ENCODE measurements at regions not wholly inside any gene's neighbourhood (a gene's known extent, or its start where the extent isn't known, plus 50 kb on each side); places are given as distances from the start of the nearest gene placed in this dataset.

DNA sequence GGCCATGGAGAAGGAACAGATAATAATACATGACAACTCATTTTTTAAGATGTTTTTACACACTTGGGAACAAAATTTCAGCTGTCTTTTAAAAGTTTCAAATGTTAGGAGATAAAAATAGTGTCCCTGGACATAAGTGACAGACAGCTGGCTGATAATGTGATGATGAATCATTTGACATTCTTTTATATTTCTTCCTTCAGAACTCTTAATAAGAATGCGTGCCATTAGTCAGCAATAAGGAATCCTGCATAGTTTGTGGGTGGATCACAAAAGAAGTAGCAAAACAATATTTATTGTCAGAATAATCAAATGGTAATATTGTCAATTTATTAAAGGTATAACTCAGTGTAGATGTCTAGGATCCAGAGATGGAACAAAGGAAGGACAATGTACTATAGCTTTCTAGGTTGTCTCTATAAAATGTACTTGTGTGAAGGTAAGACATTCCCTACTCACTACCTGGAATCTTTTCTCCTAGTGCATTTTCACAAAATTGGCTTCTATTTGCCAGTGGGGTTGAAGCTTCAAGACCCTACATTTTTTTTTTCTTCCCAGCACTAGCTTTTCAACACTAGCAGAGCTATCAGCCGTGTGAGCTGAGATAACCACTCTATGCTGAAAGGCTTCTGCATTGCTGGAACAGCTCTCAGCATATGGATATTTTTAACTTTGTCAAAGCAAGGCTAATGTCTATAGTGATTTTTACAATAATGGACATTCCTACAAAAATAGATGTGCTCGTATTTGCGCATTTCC is 175.6 kb upstream of the SLITRK6 start:
- Histone ChIP-seq H3K27me3 (ENCODE audit: insufficient read depth, low read length) (no peaks in the 10 kb centered on the region), H3K36me3 (ENCODE audit: insufficient read depth, low read length) (no peaks in the 10 kb centered on the region), H3K4me3 (ENCODE audit: low read depth, low read length, poor library complexity, severe bottlenecking) (no peak overlapping the region), H3K9ac (ENCODE audit: low read length) (no peak overlapping the region), H2AFZ (ENCODE audit: low read length) (no peak overlapping the region), H3K9me2 (ENCODE audit: low read depth, low read length) (no peaks in the 10 kb centered on the region; the same call in 1 of the 2 replicates), H3K4me2 (ENCODE audit: low read length) (no peak overlapping the region), H3K79me2 (ENCODE audit: insufficient read depth, low read length) (no peaks in the 10 kb centered on the region), H4K20me1 (ENCODE audit: insufficient read depth, low read length) (no peaks in the 10 kb centered on the region), H3F3A (ENCODE audit: insufficient read depth, low read length) (no peaks in the 10 kb centered on the region), H3K9me3 (ENCODE audit: low read length) (no peaks in the 10 kb centered on the region), H3K27ac (ENCODE audit: low read depth, low read length, poor library complexity, severe bottlenecking) (no peak overlapping the region), H3K4me1 (ENCODE audit: insufficient read depth, low read length, severe bottlenecking) (no peaks in the 10 kb centered on the region)
- TF ChIP-seq CTCF (IDR thresholded peaks at IDR 0.05; ENCODE audit: low read length) (no peak), EZH2 (IDR thresholded peaks at IDR 0.05; ENCODE audit: borderline replicate concordance, low read length) (no peak)

DNA sequence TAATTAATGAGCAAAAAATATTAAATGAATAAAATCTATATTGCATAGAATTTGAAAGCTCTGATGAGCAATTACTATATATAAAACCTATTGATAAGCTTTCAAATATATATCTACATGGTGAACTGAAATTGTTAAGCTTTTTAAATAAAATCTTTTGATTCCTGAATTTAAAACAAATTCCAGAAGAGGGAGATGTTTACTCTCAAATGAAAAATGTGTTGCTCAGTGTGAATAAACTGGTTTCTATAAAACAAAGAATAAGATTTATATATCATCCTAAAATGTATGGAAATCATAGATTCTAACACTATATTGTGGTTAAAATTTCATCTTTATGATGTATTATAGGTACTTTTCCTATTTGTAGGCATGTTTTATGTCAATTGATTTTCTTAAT is 171.5 kb upstream of the SLITRK6 start:
- H3K27ac ChIP-seq (ENCODE audit: low read depth, low read length, poor library complexity, severe bottlenecking), result no peak overlapping the region
- H3K4me2 ChIP-seq (ENCODE audit: low read length), result no peak overlapping the region
- no peak for TF ChIP-seq EZH2 (IDR thresholded peaks at IDR 0.05; ENCODE audit: borderline replicate concordance, low read length)
- no peak for TF ChIP-seq CTCF (IDR thresholded peaks at IDR 0.05; ENCODE audit: low read length)
- H2AFZ ChIP-seq (ENCODE audit: low read length), result no peak overlapping the region
- no peaks in the 10 kb centered on the region for H3K4me1 ChIP-seq (ENCODE audit: insufficient read depth, low read length, severe bottlenecking)
- H3F3A ChIP-seq (ENCODE audit: insufficient read depth, low read length), result no peaks in the 10 kb centered on the region
- no peaks in the 10 kb centered on the region for H3K9me3 ChIP-seq (ENCODE audit: low read length)
- no peaks in the 10 kb centered on the region for H3K27me3 ChIP-seq (ENCODE audit: insufficient read depth, low read length)
- no peaks in the 10 kb centered on the region for H3K79me2 ChIP-seq (ENCODE audit: insufficient read depth, low read length)
- no peak overlapping the region for H3K9ac ChIP-seq (ENCODE audit: low read length)
- H3K36me3 ChIP-seq (ENCODE audit: insufficient read depth, low read length), result no peaks in the 10 kb centered on the region
- H4K20me1 ChIP-seq (ENCODE audit: insufficient read depth, low read length), result no peaks in the 10 kb centered on the region
- H3K4me3 ChIP-seq (ENCODE audit: low read depth, low read length, poor library complexity, severe bottlenecking), result no peak overlapping the region
- no peaks in the 10 kb centered on the region for H3K9me2 ChIP-seq (ENCODE audit: low read depth, low read length)

GRCh38 chr13:85969331-85969730 is 170.1 kb upstream of the SLITRK6 start:
- Histone ChIP-seq H2AFZ (ENCODE audit: low read length) (no peak overlapping the region), H3F3A (ENCODE audit: insufficient read depth, low read length) (no peaks in the 10 kb centered on the region), H3K4me2 (ENCODE audit: low read length) (no peak overlapping the region), H3K4me1 (ENCODE audit: insufficient read depth, low read length, severe bottlenecking) (no peaks in the 10 kb centered on the region), H3K9ac (ENCODE audit: low read length) (no peak overlapping the region), H3K9me2 (ENCODE audit: low read depth, low read length) (no peaks in the 10 kb centered on the region), H3K4me3 (ENCODE audit: low read depth, low read length, poor library complexity, severe bottlenecking) (no peak overlapping the region), H3K9me3 (ENCODE audit: low read length) (no peaks in the 10 kb centered on the region), H4K20me1 (ENCODE audit: insufficient read depth, low read length) (no peaks in the 10 kb centered on the region), H3K79me2 (ENCODE audit: insufficient read depth, low read length) (no peaks in the 10 kb centered on the region), H3K27me3 (ENCODE audit: insufficient read depth, low read length) (no peaks in the 10 kb centered on the region), H3K27ac (ENCODE audit: low read depth, low read length, poor library complexity, severe bottlenecking) (no peak overlapping the region), H3K36me3 (ENCODE audit: insufficient read depth, low read length) (no peaks in the 10 kb centered on the region)
- TF ChIP-seq EZH2 (IDR thresholded peaks at IDR 0.05; ENCODE audit: borderline replicate concordance, low read length) (no peak), CTCF (IDR thresholded peaks at IDR 0.05; ENCODE audit: low read length) (no peak)
